A673 (cell line): ENCODE measurements at regions not wholly inside any gene's neighbourhood (a gene's known extent, or its start where the extent isn't known, plus 50 kb on each side); places are given as distances from the start of the nearest gene placed in this dataset.

Source experiments
- EZH2 ChIP-seq: fragments of 200-600 bp; sonication (generic); IDR thresholded peaks from 2 replicates; pipeline ENCODE4 v1.6.1; 2017; ENCODE audit warnings: borderline replicate concordance, low read depth, mild to moderate bottlenecking, mixed read lengths, antibody characterized with exemption, low read length; ENCODE audit not compliant: poor library complexity, severe bottlenecking
- TF ChIP-seq, protein P1 (sequence below): fragments of 300-800, 200-600 bp; sonication (generic); conservative IDR thresholded peaks from 2 replicates; pipeline ENCODE4 v1.5.1; 2017; ENCODE audit warnings: low read depth, mild to moderate bottlenecking, antibody characterized with exemption, low read length, moderate library complexity, mixed read lengths

DNA sequence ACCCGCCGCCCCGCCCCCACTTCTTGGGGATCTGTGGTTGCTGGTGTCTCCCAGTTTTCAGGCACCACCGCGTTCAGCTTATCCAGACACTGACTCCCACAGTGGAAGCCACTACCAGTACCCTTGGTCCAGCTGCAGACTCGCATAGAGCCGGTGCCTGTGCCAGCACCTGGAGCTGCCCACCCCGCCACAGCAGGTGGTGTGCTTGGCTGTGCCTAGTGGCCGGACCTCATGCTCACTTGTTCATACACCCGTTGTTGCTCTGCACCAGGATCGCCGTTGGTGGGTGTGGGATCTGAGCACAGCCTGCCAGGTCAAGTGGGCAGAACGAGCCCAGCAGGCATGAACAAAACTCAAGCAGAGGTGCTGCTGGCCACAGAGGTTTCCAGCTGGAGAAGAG, 673.2 kb downstream of the RERGL start:
- TF ChIP-seq, protein P1, sequence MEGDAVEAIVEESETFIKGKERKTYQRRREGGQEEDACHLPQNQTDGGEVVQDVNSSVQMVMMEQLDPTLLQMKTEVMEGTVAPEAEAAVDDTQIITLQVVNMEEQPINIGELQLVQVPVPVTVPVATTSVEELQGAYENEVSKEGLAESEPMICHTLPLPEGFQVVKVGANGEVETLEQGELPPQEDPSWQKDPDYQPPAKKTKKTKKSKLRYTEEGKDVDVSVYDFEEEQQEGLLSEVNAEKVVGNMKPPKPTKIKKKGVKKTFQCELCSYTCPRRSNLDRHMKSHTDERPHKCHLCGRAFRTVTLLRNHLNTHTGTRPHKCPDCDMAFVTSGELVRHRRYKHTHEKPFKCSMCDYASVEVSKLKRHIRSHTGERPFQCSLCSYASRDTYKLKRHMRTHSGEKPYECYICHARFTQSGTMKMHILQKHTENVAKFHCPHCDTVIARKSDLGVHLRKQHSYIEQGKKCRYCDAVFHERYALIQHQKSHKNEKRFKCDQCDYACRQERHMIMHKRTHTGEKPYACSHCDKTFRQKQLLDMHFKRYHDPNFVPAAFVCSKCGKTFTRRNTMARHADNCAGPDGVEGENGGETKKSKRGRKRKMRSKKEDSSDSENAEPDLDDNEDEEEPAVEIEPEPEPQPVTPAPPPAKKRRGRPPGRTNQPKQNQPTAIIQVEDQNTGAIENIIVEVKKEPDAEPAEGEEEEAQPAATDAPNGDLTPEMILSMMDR: no peak
- TF ChIP-seq EZH2: no peak
